Keratinocyte (primary cell): ENCODE measurements at regions not wholly inside any gene's neighbourhood (a gene's known extent, or its start where the extent isn't known, plus 50 kb on each side); places are given as distances from the start of the nearest gene placed in this dataset.

Experiments used
- DNase-seq: peaks from one replicate; pipeline ENCODE4 v3.0.0-alpha.2; 2011; ENCODE audit warnings: low read depth, missing footprints, low spot score
- FAIRE-seq: peaks from 2 replicates; lab custom pipeline; 2011; peaks lifted over from hg19 to GRCh38; lab: Jason Lieb, UNC
- H2AFZ ChIP-seq: 2 replicates; pipeline ENCODE4 v1.6.0; 2012; ENCODE audit warnings: low read length, control low read depth, inconsistent platforms; ENCODE audit not compliant: control insufficient read depth
- H3K27ac ChIP-seq: 2 replicates; pipeline ENCODE4 v1.5.1; 2011; ENCODE audit warnings: low read length; ENCODE audit not compliant: control insufficient read depth, insufficient read depth
- H3K27me3 ChIP-seq: 3 replicates; pipeline ENCODE4 v1.6.0; 2011; ENCODE audit warnings: low read length; ENCODE audit not compliant: control insufficient read depth, insufficient read depth; ENCODE audit errors: extremely low read depth
- H3K36me3 ChIP-seq, 2 experiments: 2 replicates in 1 of 2; 3 replicates in 1 of 2; pipeline ENCODE4 v1.5.1; 2011; ENCODE audit warnings: low read length in 2 of 2, mild to moderate bottlenecking in 1 of 2; ENCODE audit not compliant: control insufficient read depth in 2 of 2, insufficient read depth in 2 of 2; ENCODE audit errors: extremely low read depth in 1 of 2
- H3K4me1 ChIP-seq: 3 replicates; pipeline ENCODE4 v1.5.1; 2011; ENCODE audit warnings: low read length; ENCODE audit not compliant: control insufficient read depth, insufficient read depth; ENCODE audit errors: extremely low read depth
- H3K4me2 ChIP-seq: 3 replicates; pipeline ENCODE4 v1.6.0; 2011; ENCODE audit warnings: low read depth, low read length; ENCODE audit not compliant: control insufficient read depth, insufficient read depth; ENCODE audit errors: extremely low read depth
- H3K4me3 ChIP-seq, 3 experiments: fragments of 200-600 bp in 1 of 3; sonication (generic) in 1 of 3; 2 replicates in 2 of 3; 3 replicates in 1 of 3; pipeline ENCODE4 v1.5.1; 2011 to 2016; ENCODE audit warnings: low read length in 3 of 3, mild to moderate bottlenecking in 3 of 3, control low read depth in 2 of 3, inconsistent platforms in 1 of 3, low read depth in 1 of 3, mixed read lengths in 1 of 3, mixed run types in 1 of 3, moderate library complexity in 1 of 3; ENCODE audit not compliant: control insufficient read depth in 2 of 3, insufficient read depth in 2 of 3; ENCODE audit errors: extremely low read depth in 1 of 3
- H3K79me2 ChIP-seq: 2 replicates; pipeline ENCODE4 v1.6.0; 2012; ENCODE audit warnings: low read length; ENCODE audit not compliant: control insufficient read depth, insufficient read depth
- H3K9ac ChIP-seq: 3 replicates; pipeline ENCODE4 v1.6.0; 2011; ENCODE audit warnings: low read length; ENCODE audit not compliant: control insufficient read depth, insufficient read depth; ENCODE audit errors: extremely low read depth
- H3K9me1 ChIP-seq: 3 replicates; pipeline ENCODE4 v1.6.0; 2011; ENCODE audit warnings: low read length; ENCODE audit not compliant: control insufficient read depth, insufficient read depth; ENCODE audit errors: extremely low read depth
- H3K9me3 ChIP-seq: 2 replicates; pipeline ENCODE4 v1.5.1; 2012; ENCODE audit warnings: low read depth, low read length; ENCODE audit not compliant: control insufficient read depth
- H4K20me1 ChIP-seq: 3 replicates; pipeline ENCODE4 v1.6.0; 2011; ENCODE audit warnings: low read length; ENCODE audit not compliant: control insufficient read depth, insufficient read depth; ENCODE audit errors: extremely low read depth
- CTCF ChIP-seq, 3 experiments: IDR thresholded peaks in 1 of 3; conservative IDR thresholded peaks in 1 of 3; optimal IDR thresholded peaks in 1 of 3; 2 replicates in 2 of 3; 3 replicates in 1 of 3; pipeline versions ENCODE3 to v1.5.1; 2011; ENCODE audit warnings: low read length in 3 of 3, mild to moderate bottlenecking in 3 of 3, moderate library complexity in 2 of 3, control low read depth in 1 of 3, inconsistent platforms in 1 of 3; ENCODE audit not compliant: insufficient read depth in 2 of 3; ENCODE audit errors: extremely low read depth in 1 of 3
- EZH2 ChIP-seq: IDR thresholded peaks from one replicate; pipeline ENCODE4 v1.6.1; 2012; ENCODE audit warnings: inconsistent platforms, mild to moderate bottlenecking, low read length, moderate library complexity
- dilution Hi-C: fragments of 300-500 bp; cut with MboI; formaldehyde crosslinking; loops from one replicate; pipeline ENCODE4 v1.7.0; 2020; ENCODE audit warnings: low sequenced_read_pairs; ENCODE audit not compliant: extremely low pct_ligation_motif_present

- no peaks in the 10 kb centered on the region for H3K79me2 ChIP-seq
- DNase-seq (no peak), FAIRE-seq (no peak)
- no peak for TF ChIP-seq EZH2
- no peak for TF ChIP-seq CTCF (optimal IDR thresholded peaks at IDR 0.05 in 1 of 3, IDR thresholded peaks at IDR 0.05 in 1 of 3, conservative IDR thresholded peaks at IDR 0.05 in 1 of 3; ENCODE audit: extremely low read depth in 1 of 3, insufficient read depth in 2 of 3, low read length in 3 of 3)
- no peaks in the 10 kb centered on the region for H3K36me3 ChIP-seq
- dilution Hi-C loops = no loop called here
- H4K20me1 ChIP-seq = no peaks in the 10 kb centered on the region
- no peak overlapping the region for H3K4me3 ChIP-seq
- H2AFZ ChIP-seq = no peak overlapping the region
- no peak overlapping the region for H3K9ac ChIP-seq
- H3K9me3 ChIP-seq = peaks cover 3% of the 10 kb centered on the region
- H3K27ac ChIP-seq = no peak overlapping the region
- no peak overlapping the region for H3K4me2 ChIP-seq
- no peaks in the 10 kb centered on the region for H3K9me1 ChIP-seq
- no peaks in the 10 kb centered on the region for H3K4me1 ChIP-seq
- no peaks in the 10 kb centered on the region for H3K27me3 ChIP-seq
These were observed 617.4 kb upstream of the STXBP6 start for GRCh38 chr14:25667387-25667786.

- H3K4me2 ChIP-seq = no peak overlapping the region
- DNase-seq (no peak), FAIRE-seq (no peak)
- dilution Hi-C loops = no loop called here
- H3K9ac ChIP-seq = no peak overlapping the region
- no peaks in the 10 kb centered on the region for H3K4me1 ChIP-seq
- no peaks in the 10 kb centered on the region for H3K36me3 ChIP-seq
- TF ChIP-seq CTCF (optimal IDR thresholded peaks at IDR 0.05 in 1 of 3, IDR thresholded peaks at IDR 0.05 in 1 of 3, conservative IDR thresholded peaks at IDR 0.05 in 1 of 3; ENCODE audit: extremely low read depth in 1 of 3, insufficient read depth in 2 of 3, low read length in 3 of 3) = no peak
- no peak for TF ChIP-seq EZH2
- no peak overlapping the region for H3K27ac ChIP-seq
- no peaks in the 10 kb centered on the region for H3K79me2 ChIP-seq
- no peak overlapping the region for H3K4me3 ChIP-seq
- H3K9me1 ChIP-seq = no peaks in the 10 kb centered on the region
- no peaks in the 10 kb centered on the region for H3K27me3 ChIP-seq
- peaks cover 3% of the 10 kb centered on the region for H3K9me3 ChIP-seq
- no peak overlapping the region for H2AFZ ChIP-seq
- no peaks in the 10 kb centered on the region for H4K20me1 ChIP-seq
These were observed 616.9 kb upstream of the STXBP6 start for GRCh38 chr14:25666877-25667276.
